ENCODE measurements at regions not wholly inside any gene's neighbourhood (a gene's known extent, or its start where the extent isn't known, plus 50 kb on each side); places are given as distances from the start of the nearest gene placed in this dataset.

DNA sequence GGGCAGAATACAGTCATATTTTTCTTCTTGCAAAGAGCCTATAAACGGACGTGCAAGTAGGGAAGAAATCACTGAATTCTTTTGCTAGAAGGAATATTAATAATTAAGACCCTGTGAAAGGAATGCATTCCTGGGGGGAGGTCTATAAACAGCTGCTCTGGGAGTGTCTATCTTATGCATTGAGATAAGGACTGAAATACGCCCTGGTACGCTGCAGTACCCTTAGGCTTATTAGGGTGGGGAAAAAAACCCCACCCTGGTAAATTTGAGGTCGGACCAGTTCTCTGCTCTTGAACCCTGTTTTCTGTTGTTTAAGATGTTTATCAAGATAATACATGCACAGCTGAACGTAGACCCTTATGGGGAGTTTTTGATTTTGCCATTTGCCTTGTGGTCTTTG is 100.0 kb upstream of the KBTBD8 start:
- FAIRE-seq (no peak), DNase-seq (ENCODE audit: extremely low read depth in 1 of 4, low spot score in 3 of 4) (no peak), ATAC-seq (no peak)
- Histone ChIP-seq H3K9me1 (ENCODE audit: control insufficient read depth, insufficient read depth, low read length) (no peaks in the 10 kb centered on the region), H3K4me3 (no peak overlapping the region), H3K27me3 (ENCODE audit: control insufficient read depth in 2 of 2, insufficient read depth in 2 of 2, low read length in 2 of 2) (no peaks in the 10 kb centered on the region), H3K9ac (ENCODE audit: insufficient read depth in 1 of 2, low read depth in 2 of 2, low read length in 2 of 2) (no peak overlapping the region), H3K79me2 (ENCODE audit: control insufficient read depth, insufficient read depth, low read length) (no peaks in the 10 kb centered on the region), H3K4me2 (ENCODE audit: insufficient read depth, low read length) (no peak overlapping the region), H2AFZ (ENCODE audit: low read depth, low read length) (no peak overlapping the region), H3K9me3 (replicated peaks; ENCODE audit: control insufficient read depth, insufficient read depth, low read depth, low read length) (no peaks in the 10 kb centered on the region), H4K20me1 (replicated peaks; ENCODE audit: control insufficient read depth, insufficient read depth, low read length) (no peaks in the 10 kb centered on the region), H3K4me1 (replicated peaks in 1 of 2; ENCODE audit: control insufficient read depth in 2 of 2, insufficient read depth in 2 of 2, low read length in 2 of 2) (no peaks in the 10 kb centered on the region), H3K36me3 (ENCODE audit: control insufficient read depth, insufficient read depth, low read length) (no peaks in the 10 kb centered on the region), H3K27ac (ENCODE audit: extremely low read depth, low read depth, low read length) (no peak overlapping the region)
- intact Hi-C loops (cut with micrococcal nuclease) (no loop called here), in situ Hi-C loops (cut with MboI) (no loop called here)
- TF ChIP-seq, protein P1, sequence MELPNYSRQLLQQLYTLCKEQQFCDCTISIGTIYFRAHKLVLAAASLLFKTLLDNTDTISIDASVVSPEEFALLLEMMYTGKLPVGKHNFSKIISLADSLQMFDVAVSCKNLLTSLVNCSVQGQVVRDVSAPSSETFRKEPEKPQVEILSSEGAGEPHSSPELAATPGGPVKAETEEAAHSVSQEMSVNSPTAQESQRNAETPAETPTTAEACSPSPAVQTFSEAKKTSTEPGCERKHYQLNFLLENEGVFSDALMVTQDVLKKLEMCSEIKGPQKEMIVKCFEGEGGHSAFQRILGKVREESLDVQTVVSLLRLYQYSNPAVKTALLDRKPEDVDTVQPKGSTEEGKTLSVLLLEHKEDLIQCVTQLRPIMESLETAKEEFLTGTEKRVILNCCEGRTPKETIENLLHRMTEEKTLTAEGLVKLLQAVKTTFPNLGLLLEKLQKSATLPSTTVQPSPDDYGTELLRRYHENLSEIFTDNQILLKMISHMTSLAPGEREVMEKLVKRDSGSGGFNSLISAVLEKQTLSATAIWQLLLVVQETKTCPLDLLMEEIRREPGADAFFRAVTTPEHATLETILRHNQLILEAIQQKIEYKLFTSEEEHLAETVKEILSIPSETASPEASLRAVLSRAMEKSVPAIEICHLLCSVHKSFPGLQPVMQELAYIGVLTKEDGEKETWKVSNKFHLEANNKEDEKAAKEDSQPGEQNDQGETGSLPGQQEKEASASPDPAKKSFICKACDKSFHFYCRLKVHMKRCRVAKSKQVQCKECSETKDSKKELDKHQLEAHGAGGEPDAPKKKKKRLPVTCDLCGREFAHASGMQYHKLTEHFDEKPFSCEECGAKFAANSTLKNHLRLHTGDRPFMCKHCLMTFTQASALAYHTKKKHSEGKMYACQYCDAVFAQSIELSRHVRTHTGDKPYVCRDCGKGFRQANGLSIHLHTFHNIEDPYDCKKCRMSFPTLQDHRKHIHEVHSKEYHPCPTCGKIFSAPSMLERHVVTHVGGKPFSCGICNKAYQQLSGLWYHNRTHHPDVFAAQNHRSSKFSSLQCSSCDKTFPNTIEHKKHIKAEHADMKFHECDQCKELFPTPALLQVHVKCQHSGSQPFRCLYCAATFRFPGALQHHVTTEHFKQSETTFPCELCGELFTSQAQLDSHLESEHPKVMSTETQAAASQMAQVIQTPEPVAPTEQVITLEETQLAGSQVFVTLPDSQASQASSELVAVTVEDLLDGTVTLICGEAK (IDR thresholded peaks at IDR 0.05): no peak
- TF ChIP-seq, protein P1 (CRISPR knock-in tag; IDR thresholded peaks at IDR 0.05): no peak
- TF ChIP-seq ZNF717 (CRISPR knock-in tag; IDR thresholded peaks at IDR 0.05): no peak
- TF ChIP-seq POLR2H (tag; IDR thresholded peaks at IDR 0.05; ENCODE audit: low read depth): no peak
- TF ChIP-seq EZH2 (IDR thresholded peaks at IDR 0.05; ENCODE audit: borderline replicate concordance, low read depth, low read length): no peak
- TF ChIP-seq ETV5 (CRISPR knock-in tag; IDR thresholded peaks at IDR 0.05; ENCODE audit: low read depth): no peak
- no peak for TF ChIP-seq TEAD4 (IDR thresholded peaks at IDR 0.05; ENCODE audit: low read length)
- TF ChIP-seq TEAD4 (CRISPR knock-in tag; IDR thresholded peaks at IDR 0.05; ENCODE audit: borderline replicate concordance): no peak
- TF ChIP-seq CC2D1A (IDR thresholded peaks at IDR 0.05): no peak
- no peak for TF ChIP-seq ZNF316 (IDR thresholded peaks at IDR 0.05)
- no TSS peak for BruUV-seq (replicated peaks)
- CTCF ChIA-PET (ENCODE audit: low intra/inter-chr PET ratio): no interaction called here
- POLR2A ChIA-PET: no interaction called here
- WGBS (ENCODE audit: insufficient coverage, low coverage, missing lambda C conversion rate): 0% methylated on average over 6 of the region's 6 CpGs
